HG03442 (cell line): ENCODE measurements at regions not wholly inside any gene's neighbourhood (a gene's known extent, or its start where the extent isn't known, plus 50 kb on each side); places are given as distances from the start of the nearest gene placed in this dataset.

Source experiments
- ATAC-seq: cut with Tn5 transposase; IDR thresholded peaks from one replicate; pipeline ENCODE4 v1.9.1; 2021; ENCODE audit warnings: mild to moderate bottlenecking, moderate library complexity; ENCODE audit not compliant: unreplicated experiment

GRCh38 chr10:78740976-78741915 lies 327.5 kb upstream of the ZMIZ1 start:
- ATAC-seq: no peak

- no peak for ATAC-seq
Observed at GRCh38 chr10:78742406-78742729, 326.4 kb upstream of the ZMIZ1 start.

GRCh38 chr10:78742730-78743615 lies 325.8 kb upstream of the ZMIZ1 start:
- no peak for ATAC-seq

- ATAC-seq: no peak
Observed at GRCh38 chr10:78744056-78744455, 324.7 kb upstream of the ZMIZ1 start.

GRCh38 chr10:78744491-78745090 lies 324.2 kb upstream of the ZMIZ1 start:
- ATAC-seq: no peak

GRCh38 chr10:78745441-78745840 lies 323.3 kb upstream of the ZMIZ1 start:
- no peak for ATAC-seq

GRCh38 chr10:78746155-78746763 lies 322.5 kb upstream of the ZMIZ1 start:
- ATAC-seq: no peak

GRCh38 chr10:78747401-78748234 lies 321.1 kb upstream of the ZMIZ1 start:
- ATAC-seq: no peak

- no peak for ATAC-seq
Observed at GRCh38 chr10:78748235-78748533, 320.6 kb upstream of the ZMIZ1 start.

GRCh38 chr10:78749200-78749599 lies 319.6 kb upstream of the ZMIZ1 start:
- no peak for ATAC-seq

- no peak for ATAC-seq
Observed at GRCh38 chr10:78749898-78750297, 318.9 kb upstream of the ZMIZ1 start.

- ATAC-seq: no peak
Observed at GRCh38 chr10:78750418-78750817, 318.3 kb upstream of the ZMIZ1 start.

GRCh38 chr10:78751716-78752115 lies 317.1 kb upstream of the ZMIZ1 start:
- no peak for ATAC-seq

GRCh38 chr10:78752221-78752620 lies 316.5 kb upstream of the ZMIZ1 start:
- no peak for ATAC-seq

- no peak for ATAC-seq
Observed at GRCh38 chr10:78752708-78753107, 316.1 kb upstream of the ZMIZ1 start.

GRCh38 chr10:78754269-78755062 lies 314.3 kb upstream of the ZMIZ1 start:
- no peak for ATAC-seq

- no peak for ATAC-seq
Observed at GRCh38 chr10:78755063-78755701, 313.6 kb upstream of the ZMIZ1 start.

GRCh38 chr10:78755877-78756455 lies 312.8 kb upstream of the ZMIZ1 start:
- no peak for ATAC-seq
